ENCODE measurements at regions not wholly inside any gene's neighbourhood (a gene's known extent, or its start where the extent isn't known, plus 50 kb on each side); places are given as distances from the start of the nearest gene placed in this dataset.

DNA sequence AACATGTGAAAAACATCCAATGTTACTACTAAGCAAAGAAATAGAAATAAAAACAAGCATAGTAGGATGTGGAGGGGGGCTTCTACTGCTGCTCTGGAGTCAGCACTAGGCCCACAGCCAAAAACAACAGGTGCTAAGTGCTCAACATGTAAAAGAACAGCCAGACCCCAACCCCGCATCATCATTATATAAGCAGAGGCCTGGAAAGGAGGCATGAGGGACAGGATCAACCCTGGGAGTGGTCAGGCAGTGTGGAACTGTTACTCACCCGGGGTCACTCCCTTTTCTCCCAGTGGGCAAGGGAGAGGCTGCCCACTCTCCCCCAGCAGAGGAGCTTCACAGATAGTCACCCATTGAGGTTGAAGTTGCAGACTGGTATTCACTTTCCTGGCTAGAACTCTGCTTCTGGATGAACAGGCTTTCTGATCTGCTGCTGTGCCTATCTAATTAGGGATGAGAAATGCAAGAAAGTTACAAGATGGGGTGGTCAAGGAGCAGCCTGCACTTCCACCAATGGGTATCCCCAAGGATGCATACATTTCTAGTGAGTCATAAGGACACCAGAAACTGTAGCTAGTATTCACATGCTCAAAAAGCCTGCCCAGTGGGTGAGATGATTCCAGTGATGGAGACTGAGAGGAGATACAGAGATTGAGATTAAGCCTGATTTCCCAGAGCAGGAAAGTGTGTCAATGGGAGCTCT is 480.1 kb upstream of the TCF4 start:
- Histone ChIP-seq H3K4me1 (ENCODE audit: insufficient read depth, low read length, severe bottlenecking) (no peaks in the 10 kb centered on the region), H3K27me3 (ENCODE audit: insufficient read depth, low read length) (no peaks in the 10 kb centered on the region), H3K27ac (ENCODE audit: low read depth, low read length, poor library complexity, severe bottlenecking) (no peak overlapping the region), H3K4me2 (ENCODE audit: low read length) (no peak overlapping the region), H3F3A (ENCODE audit: insufficient read depth, low read length) (no peaks in the 10 kb centered on the region), H3K9me2 (ENCODE audit: low read depth, low read length) (no peaks in the 10 kb centered on the region), H3K9me3 (ENCODE audit: low read length) (no peaks in the 10 kb centered on the region), H3K9ac (ENCODE audit: low read length) (no peak overlapping the region), H3K36me3 (ENCODE audit: insufficient read depth, low read length) (no peaks in the 10 kb centered on the region), H4K20me1 (ENCODE audit: insufficient read depth, low read length) (no peaks in the 10 kb centered on the region), H3K4me3 (ENCODE audit: low read depth, low read length, poor library complexity, severe bottlenecking) (no peak overlapping the region), H2AFZ (ENCODE audit: low read length) (no peak overlapping the region), H3K79me2 (ENCODE audit: insufficient read depth, low read length) (no peaks in the 10 kb centered on the region)
- no peak for TF ChIP-seq CTCF (IDR thresholded peaks at IDR 0.05; ENCODE audit: low read length)
- TF ChIP-seq EZH2 (IDR thresholded peaks at IDR 0.05; ENCODE audit: borderline replicate concordance, low read length) = no peak

GRCh38 chr18:56067214-56067894 is 479.4 kb upstream of the TCF4 start:
- TF ChIP-seq EZH2 (IDR thresholded peaks at IDR 0.05; ENCODE audit: borderline replicate concordance, low read length) = no peak
- TF ChIP-seq CTCF (IDR thresholded peaks at IDR 0.05; ENCODE audit: low read length) = no peak
- no peaks in the 10 kb centered on the region for H3F3A ChIP-seq (ENCODE audit: insufficient read depth, low read length)
- no peaks in the 10 kb centered on the region for H3K4me1 ChIP-seq (ENCODE audit: insufficient read depth, low read length, severe bottlenecking)
- no peak overlapping the region for H2AFZ ChIP-seq (ENCODE audit: low read length)
- H3K27ac ChIP-seq (ENCODE audit: low read depth, low read length, poor library complexity, severe bottlenecking) = no peak overlapping the region
- no peak overlapping the region for H3K9ac ChIP-seq (ENCODE audit: low read length)
- no peaks in the 10 kb centered on the region for H3K9me3 ChIP-seq (ENCODE audit: low read length)
- no peaks in the 10 kb centered on the region for H3K27me3 ChIP-seq (ENCODE audit: insufficient read depth, low read length)
- no peaks in the 10 kb centered on the region for H4K20me1 ChIP-seq (ENCODE audit: insufficient read depth, low read length)
- H3K36me3 ChIP-seq (ENCODE audit: insufficient read depth, low read length) = no peaks in the 10 kb centered on the region
- no peaks in the 10 kb centered on the region for H3K79me2 ChIP-seq (ENCODE audit: insufficient read depth, low read length)
- H3K4me3 ChIP-seq (ENCODE audit: low read depth, low read length, poor library complexity, severe bottlenecking) = no peak overlapping the region
- H3K9me2 ChIP-seq (ENCODE audit: low read depth, low read length) = no peaks in the 10 kb centered on the region
- no peak overlapping the region for H3K4me2 ChIP-seq (ENCODE audit: low read length)

DNA sequence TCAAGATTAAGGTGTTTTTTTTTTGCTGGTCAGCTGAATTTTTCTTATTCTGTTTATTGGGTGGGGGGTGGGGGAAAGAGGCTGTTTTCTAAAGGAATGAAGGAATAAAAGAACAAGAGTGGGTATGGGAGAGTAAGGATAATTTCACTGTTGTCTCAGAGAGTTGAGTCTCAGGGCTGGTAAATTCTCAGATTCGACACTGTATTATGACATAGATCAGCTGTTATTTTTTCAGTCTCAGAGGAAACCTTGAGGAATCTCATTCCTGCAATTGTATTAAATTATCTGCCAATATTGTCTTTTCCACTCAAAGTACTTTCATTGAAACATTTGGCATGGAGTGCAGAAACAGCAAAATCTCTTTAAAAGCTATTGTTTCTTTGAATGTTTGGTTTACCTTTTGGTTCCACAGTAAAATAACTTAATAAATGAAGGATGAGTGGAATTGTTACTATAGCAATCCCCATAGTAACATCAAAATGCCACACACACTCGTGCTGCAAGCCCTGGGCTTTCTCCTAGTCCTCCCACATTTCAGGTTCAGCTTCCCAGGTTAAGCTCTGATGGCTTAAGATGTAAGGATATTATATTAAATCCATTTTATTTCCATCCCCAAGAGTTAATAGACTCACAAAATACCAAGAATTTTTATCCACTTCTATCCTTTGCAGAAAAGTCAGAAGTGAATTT is 478.7 kb upstream of the TCF4 start:
- no peaks in the 10 kb centered on the region for H3F3A ChIP-seq (ENCODE audit: insufficient read depth, low read length)
- no peaks in the 10 kb centered on the region for H3K4me1 ChIP-seq (ENCODE audit: insufficient read depth, low read length, severe bottlenecking)
- H3K9me2 ChIP-seq (ENCODE audit: low read depth, low read length) = no peaks in the 10 kb centered on the region
- no peaks in the 10 kb centered on the region for H3K9me3 ChIP-seq (ENCODE audit: low read length)
- no peak overlapping the region for H3K4me3 ChIP-seq (ENCODE audit: low read depth, low read length, poor library complexity, severe bottlenecking)
- no peak overlapping the region for H3K4me2 ChIP-seq (ENCODE audit: low read length)
- H3K9ac ChIP-seq (ENCODE audit: low read length) = no peak overlapping the region
- H4K20me1 ChIP-seq (ENCODE audit: insufficient read depth, low read length) = no peaks in the 10 kb centered on the region
- no peaks in the 10 kb centered on the region for H3K36me3 ChIP-seq (ENCODE audit: insufficient read depth, low read length)
- H3K79me2 ChIP-seq (ENCODE audit: insufficient read depth, low read length) = no peaks in the 10 kb centered on the region
- TF ChIP-seq CTCF (IDR thresholded peaks at IDR 0.05; ENCODE audit: low read length) = no peak
- TF ChIP-seq EZH2 (IDR thresholded peaks at IDR 0.05; ENCODE audit: borderline replicate concordance, low read length) = no peak
- H2AFZ ChIP-seq (ENCODE audit: low read length) = no peak overlapping the region
- H3K27ac ChIP-seq (ENCODE audit: low read depth, low read length, poor library complexity, severe bottlenecking) = no peak overlapping the region
- H3K27me3 ChIP-seq (ENCODE audit: insufficient read depth, low read length) = no peaks in the 10 kb centered on the region

Measured in OCI-LY1 (cell line).